GM12874 (cell line): ENCODE measurements at regions not wholly inside any gene's neighbourhood (a gene's known extent, or its start where the extent isn't known, plus 50 kb on each side); places are given as distances from the start of the nearest gene placed in this dataset.

ENCODE experiments used
- CTCF ChIP-seq: IDR thresholded peaks from 2 replicates; pipeline ENCODE4 v1.5.1; 2011; ENCODE audit warnings: low read depth, mild to moderate bottlenecking, control low read depth, low read length, moderate library complexity; ENCODE audit not compliant: insufficient read depth

GRCh38 chr10:131630772-131631258 lies 270.0 kb upstream of the PPP2R2D start:
- no peak for TF ChIP-seq CTCF

- TF ChIP-seq CTCF: no peak
These were observed 269.2 kb upstream of the PPP2R2D start for GRCh38 chr10:131631619-131632018.

GRCh38 chr10:131635564-131636015 lies 265.2 kb upstream of the PPP2R2D start:
- no peak for TF ChIP-seq CTCF

GRCh38 chr10:131636116-131636515 lies 264.7 kb upstream of the PPP2R2D start:
- TF ChIP-seq CTCF: no peak

GRCh38 chr10:131636841-131637724 lies 263.7 kb upstream of the PPP2R2D start:
- no peak for TF ChIP-seq CTCF

GRCh38 chr10:131638049-131638879 lies 262.5 kb upstream of the PPP2R2D start:
- no peak for TF ChIP-seq CTCF

DNA sequence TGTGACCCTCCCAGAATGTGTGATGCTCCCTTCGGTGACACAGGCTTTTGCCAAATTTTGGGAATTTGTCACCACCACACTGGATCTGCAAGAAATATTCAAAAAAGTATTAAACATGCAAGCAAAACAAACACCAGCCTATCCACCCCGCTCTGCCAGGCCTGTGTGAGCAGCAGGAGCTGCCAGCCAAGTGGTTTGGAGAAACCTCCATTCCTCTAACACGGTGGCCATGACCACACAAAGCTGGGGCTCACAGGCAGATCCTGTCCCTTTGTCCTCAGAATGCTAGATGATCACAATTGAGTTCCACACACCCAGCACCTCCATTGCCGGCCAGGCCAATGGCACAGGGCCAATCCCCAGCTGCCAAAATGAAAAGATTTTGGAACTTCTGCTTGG lies 261.9 kb upstream of the PPP2R2D start:
- TF ChIP-seq CTCF: no peak
